K562 (cell line): ENCODE measurements at regions not wholly inside any gene's neighbourhood (a gene's known extent, or its start where the extent isn't known, plus 50 kb on each side); places are given as distances from the start of the nearest gene placed in this dataset.

ENCODE experiments used
- ATAC-seq: fragments of 200-7000 bp; cut with Tn5 transposase; 3 replicates; pipeline ENCODE4 v1.9.1; 2020; ENCODE audit warnings: moderate library complexity
- BruUV-seq: library from RNA; stranded (reverse); fragments of 400-500 nt; replicated peaks from 2 replicates; lab custom pipeline; 2021; lab: Mats Ljungman, UMichigan
- CTCF ChIA-PET: fragments of 300-600 bp; formaldehyde crosslinking; extraction: SDS; loops from one replicate; lab custom pipeline; 2021; ENCODE audit warnings: low intra/inter-chr PET ratio; lab: Yijun Ruan, JAX
- POLR2A ChIA-PET: fragments of 300-600, 350-650 bp; sonication (Branson Sonifier 250); formaldehyde crosslinking; extraction: SDS; loops from one replicate; lab custom pipeline; 2021; ENCODE audit warnings: antibody characterized with exemption, inconsistent platforms; lab: Yijun Ruan, JAX
- DNase-seq, 4 experiments: peaks; one replicate each; pipeline versions ENCODE4 v3.0.0 to v3.0.0-alpha.2; 2011 to 2018; ENCODE audit warnings: low spot score in 3 of 4, mixed read lengths in 3 of 4; ENCODE audit errors: extremely low read depth in 1 of 4
- FAIRE-seq: peaks from 2 replicates; lab custom pipeline; 2011; peaks lifted over from hg19 to GRCh38; lab: Jason Lieb, UNC
- H2AFZ ChIP-seq: 2 replicates; pipeline ENCODE4 v1.6.0; 2011; ENCODE audit warnings: low read depth, low read length, control low read depth, inconsistent platforms
- H3K27ac ChIP-seq: fragments of 200-600 bp; 3 replicates; pipeline ENCODE4 v1.8.0; 2011; ENCODE audit warnings: low read depth, mild to moderate bottlenecking, control low read depth, inconsistent platforms, low read length, moderate library complexity, mixed read lengths; ENCODE audit errors: extremely low read depth
- H3K27me3 ChIP-seq, 2 experiments: fragments of 300-600 bp in 1 of 2; 2 replicates in 1 of 2; 3 replicates in 1 of 2; pipeline versions ENCODE4 v1.6.0 to v1.8.0; 2011; ENCODE audit warnings: inconsistent platforms in 2 of 2, low read length in 2 of 2, mild to moderate bottlenecking in 1 of 2, mixed read lengths in 1 of 2, moderate library complexity in 1 of 2; ENCODE audit not compliant: control insufficient read depth in 2 of 2, insufficient read depth in 2 of 2
- H3K36me3 ChIP-seq: fragments of 300-600 bp; 3 replicates; pipeline ENCODE4 v1.8.0; 2011; ENCODE audit warnings: mild to moderate bottlenecking, low read length, inconsistent platforms; ENCODE audit not compliant: control insufficient read depth, insufficient read depth
- H3K4me1 ChIP-seq, 2 experiments: fragments of 200-600 bp in 1 of 2; replicated peaks in 1 of 2; 2 replicates in 1 of 2; 3 replicates in 1 of 2; pipeline versions ENCODE4 v1.5.1 to v1.8.0; 2011; ENCODE audit warnings: inconsistent platforms in 2 of 2, low read length in 2 of 2, mild to moderate bottlenecking in 1 of 2, mixed read lengths in 1 of 2, moderate library complexity in 1 of 2; ENCODE audit not compliant: control insufficient read depth in 2 of 2, insufficient read depth in 2 of 2
- H3K4me2 ChIP-seq: 2 replicates; pipeline ENCODE4 v1.6.1; 2011; ENCODE audit warnings: low read length, control low read depth, inconsistent platforms, mixed read lengths; ENCODE audit not compliant: insufficient read depth
- H3K4me3 ChIP-seq: fragments of 200-600 bp; sonication (generic), shearing (Covaris generic); 2 replicates; pipeline ENCODE4 v1.5.1; 2016; ENCODE audit warnings: control low read depth, inconsistent platforms
- H3K79me2 ChIP-seq: fragments of 200-600 bp; 3 replicates; pipeline ENCODE4 v1.8.0; 2011; ENCODE audit warnings: low read length, inconsistent platforms; ENCODE audit not compliant: control insufficient read depth, insufficient read depth
- H3K9ac ChIP-seq, 2 experiments: 2 replicates each; pipeline versions ENCODE4 v1.6.0 to v1.6.1; 2011; ENCODE audit warnings: low read depth in 2 of 2, low read length in 2 of 2, control low read depth in 1 of 2, inconsistent platforms in 1 of 2, mild to moderate bottlenecking in 1 of 2, mixed read lengths in 1 of 2; ENCODE audit not compliant: insufficient read depth in 1 of 2
- H3K9me1 ChIP-seq: one replicate; pipeline ENCODE4 v1.6.0; 2011; ENCODE audit warnings: inconsistent platforms, mild to moderate bottlenecking, low read length, moderate library complexity; ENCODE audit not compliant: control insufficient read depth, insufficient read depth
- H3K9me3 ChIP-seq: replicated peaks from 2 replicates; pipeline ENCODE4 v1.5.1; 2011; ENCODE audit warnings: low read depth, low read length, inconsistent platforms; ENCODE audit not compliant: control insufficient read depth, insufficient read depth
- H4K20me1 ChIP-seq: replicated peaks from 2 replicates; pipeline ENCODE4 v1.6.1; 2011; ENCODE audit warnings: low read length, inconsistent platforms, mixed read lengths; ENCODE audit not compliant: control insufficient read depth, insufficient read depth
- ARID1B ChIP-seq: fragments of 450-650 bp; IDR thresholded peaks from 2 replicates; pipeline ENCODE4 v1.6.1; 2016; ENCODE audit warnings: antibody characterized with exemption, mild to moderate bottlenecking, inconsistent platforms
- BMI1 ChIP-seq: fragments of 150-350 bp; IDR thresholded peaks from 2 replicates; pipeline ENCODE4 v1.6.1; 2014; ENCODE audit warnings: low read length
- CEBPG ChIP-seq, 3 experiments: fragments of 200-800 bp in 1 of 3; sonication (Bioruptor generic) in 1 of 3; sonication (generic) in 1 of 3; formaldehyde crosslinking in 1 of 3; IDR thresholded peaks in 2 of 3; conservative IDR thresholded peaks in 1 of 3; 2 replicates each; pipeline versions ENCODE4 v1.6.1 to v1.8.0; 2016 to 2022; ENCODE audit warnings: missing compliant biosample characterization in 2 of 3, missing genetic modification characterization in 2 of 3, mild to moderate bottlenecking in 1 of 3, missing genetic modification reagents in 1 of 3
- CLOCK ChIP-seq: fragments of 250-450 bp; sonication (Bioruptor Pico); IDR thresholded peaks from 2 replicates; pipeline ENCODE4 v1.4.0; 2020; ENCODE audit warnings: mild to moderate bottlenecking, moderate library complexity, borderline replicate concordance
- CTBP1 ChIP-seq: fragments of 450-650 bp; IDR thresholded peaks from 2 replicates; pipeline ENCODE4 v1.6.1; 2016; ENCODE audit warnings: borderline replicate concordance
- ETV5 ChIP-seq: sonication (generic); formaldehyde crosslinking; IDR thresholded peaks from 2 replicates; pipeline ENCODE4 v1.4.0; 2020; ENCODE audit warnings: low read depth, mild to moderate bottlenecking, missing genetic modification reagents
- FOXJ2 ChIP-seq: fragments of 200-800 bp; sonication (Bioruptor generic); IDR thresholded peaks from 2 replicates; pipeline ENCODE4 v1.6.1; 2016; ENCODE audit warnings: missing genetic modification characterization, missing compliant biosample characterization
- KDM1A ChIP-seq, 2 experiments: fragments of 450-650 bp; IDR thresholded peaks; 2 replicates each; pipeline ENCODE4 v1.6.1; 2016; ENCODE audit warnings: mild to moderate bottlenecking in 2 of 2
- MAFF ChIP-seq: IDR thresholded peaks from 2 replicates; pipeline ENCODE4 v1.6.1; 2012; ENCODE audit warnings: low read length, improper control_type of control experiment
- NR4A1 ChIP-seq, 2 experiments: fragments of 250-450 bp in 1 of 2; fragments of 450-650 bp in 1 of 2; sonication (Bioruptor Pico) in 1 of 2; IDR thresholded peaks; 2 replicates each; pipeline versions ENCODE4 v1.4.0 to v1.6.1; 2016 to 2020; ENCODE audit warnings: mild to moderate bottlenecking in 2 of 2, missing compliant biosample characterization in 1 of 2, missing genetic modification characterization in 1 of 2, moderate library complexity in 1 of 2
- PHF21A ChIP-seq: fragments of 450-650 bp; IDR thresholded peaks from 2 replicates; pipeline ENCODE4 v1.6.1; 2017; ENCODE audit warnings: low read depth, borderline replicate concordance
- POLR3G ChIP-seq: IDR thresholded peaks from 2 replicates; pipeline ENCODE4 v1.6.1; 2011; ENCODE audit not compliant: insufficient read length, insufficient replicate concordance; ENCODE audit errors: extremely low read depth
- RCOR1 ChIP-seq, 2 experiments: IDR thresholded peaks; 2 replicates each; pipeline ENCODE4 v1.6.1; 2012; ENCODE audit warnings: low read depth in 2 of 2, low read length in 2 of 2, borderline replicate concordance in 1 of 2, improper control_type of control experiment in 1 of 2
- RHOXF2B ChIP-seq: fragments of 250-450 bp; sonication (Bioruptor Pico); conservative IDR thresholded peaks from 2 replicates; pipeline ENCODE4 v1.5.1; 2021
- ZNF830 ChIP-seq: fragments of 250-450 bp; sonication (Bioruptor Pico); IDR thresholded peaks from 2 replicates; pipeline ENCODE4 v1.5.0; 2021; ENCODE audit warnings: mild to moderate bottlenecking
- WGBS: fragments of 100-300 bp; shearing (Covaris generic); methylation state at CpG from one replicate; pipeline ENCODE4 v1.1.6; 2016; ENCODE audit warnings: low coverage, mixed read lengths; ENCODE audit not compliant: insufficient coverage; ENCODE audit errors: missing lambda C conversion rate; 5-methylcytosine and 5-hydroxymethylcytosine counted together
- in situ Hi-C: fragments of 300-500 bp; cut with MboI; formaldehyde crosslinking; loops from 4 replicates; pipeline ENCODE4 v1.15.0; 2018; ENCODE audit warnings: inconsistent platforms, mixed read lengths
- intact Hi-C: fragments of 100-400 bp; cut with micrococcal nuclease; formaldehyde crosslinking; loops from 2 replicates; pipeline ENCODE4 v1.14.2; 2022
- TF ChIP-seq, protein P1 (sequence below): fragments of 450-650 bp; IDR thresholded peaks from 2 replicates; pipeline ENCODE4 v1.7.0; 2016; ENCODE audit warnings: borderline replicate concordance

DNA sequence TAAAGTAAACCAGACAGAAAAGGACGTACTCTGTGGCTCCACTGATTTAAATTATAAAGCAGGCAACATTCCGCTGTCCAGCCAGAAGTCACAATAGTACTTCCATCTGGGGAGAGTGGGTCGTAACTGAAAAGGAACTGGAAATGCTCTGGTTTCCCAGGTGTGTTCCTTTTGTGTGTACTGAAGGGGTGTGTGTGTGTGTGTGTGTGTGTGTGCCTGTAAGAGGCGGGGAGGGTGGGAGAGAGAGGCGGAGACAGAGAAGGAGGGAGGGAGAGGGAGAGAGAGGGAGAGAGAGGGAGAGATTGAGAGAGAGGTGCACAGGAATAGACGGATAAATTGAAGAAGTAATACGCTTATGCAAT lies 178.4 kb upstream of the ZNF184 start:
- H3K4me1 ChIP-seq: peaks cover 10 to 15% of the 10 kb centered on the region in 2 experiments; a peak in 4 of 5 replicates
- no peaks in the 10 kb centered on the region for H3K27me3 ChIP-seq
- POLR2A ChIA-PET: interaction anchor here (1.6 kb wide), 1 partner anchor 36 kb away, joined by 3 read pairs; no protein-coding TSS in a partner anchor
- no peaks in the 10 kb centered on the region for H3K9me1 ChIP-seq
- H3K9ac ChIP-seq: peak overlapping the region; percentile 34 to 61; a peak in 3 of 4 replicates
- no peak overlapping the region; the same call in 2 of the 3 replicates for H3K27ac ChIP-seq
- WGBS: 12% methylated on average over 7 of the region's 7 CpGs
- no peaks in the 10 kb centered on the region for H4K20me1 ChIP-seq
- no TSS peak for BruUV-seq
- peak overlapping the region; percentile 86 for H2AFZ ChIP-seq
- peak; percentile 86 for ATAC-seq
- H3K9me3 ChIP-seq: no peaks in the 10 kb centered on the region
- H3K4me2 ChIP-seq: peak overlapping the region; percentile 88
- CTCF ChIA-PET: interaction anchor here (0.6 kb wide), 1 partner anchor 139 kb away, joined by 3 read pairs; no protein-coding TSS in a partner anchor
- H3K79me2 ChIP-seq: no peaks in the 10 kb centered on the region
- peak; percentile 57 to 79 (median 65) for DNase-seq
- no peaks in the 10 kb centered on the region for H3K36me3 ChIP-seq
- in situ Hi-C loops (no loop called here), intact Hi-C loops (loop anchor here (1.0 kb wide), 1 partner anchor 17 kb away; no protein-coding TSS in a partner anchor)
- FAIRE-seq: peak; percentile 71
- peak overlapping the region; percentile 44 for H3K4me3 ChIP-seq
- no peak for TF ChIP-seq ZNF830 (CRISPR knock-in tag)
- no peak for TF ChIP-seq BMI1
- no peak for TF ChIP-seq CEBPG (CRISPR knock-in tag; IDR thresholded peaks at IDR 0.05)
- no peak for TF ChIP-seq CEBPG (tag; conservative IDR thresholded peaks at IDR 0.05 in 1 of 2, IDR thresholded peaks at IDR 0.05 in 1 of 2)
- TF ChIP-seq CTBP1: peak; percentile 56; the same call in 1 of the 2 replicates
- TF ChIP-seq POLR3G: no peak
- no peak for TF ChIP-seq RHOXF2B (CRISPR knock-in tag)
- no peak for TF ChIP-seq ETV5 (CRISPR knock-in tag)
- peak; percentile 29 to 49; a peak in 1 of 4 replicates for TF ChIP-seq RCOR1 (IDR thresholded peaks at IDR 0.05; ENCODE audit: borderline replicate concordance in 1 of 2, low read depth in 2 of 2, low read length in 2 of 2)
- TF ChIP-seq KDM1A (IDR thresholded peaks at IDR 0.05): peak; percentile 67 to 87
- TF ChIP-seq FOXJ2 (tag): peak; percentile 53; the same call in 1 of the 2 replicates
- peak; percentile 71; the same call in 1 of the 2 replicates for TF ChIP-seq PHF21A
- TF ChIP-seq ARID1B: peak; percentile 67
- no peak for TF ChIP-seq MAFF
- no peak for TF ChIP-seq CLOCK (CRISPR knock-in tag)
- TF ChIP-seq, protein P1, sequence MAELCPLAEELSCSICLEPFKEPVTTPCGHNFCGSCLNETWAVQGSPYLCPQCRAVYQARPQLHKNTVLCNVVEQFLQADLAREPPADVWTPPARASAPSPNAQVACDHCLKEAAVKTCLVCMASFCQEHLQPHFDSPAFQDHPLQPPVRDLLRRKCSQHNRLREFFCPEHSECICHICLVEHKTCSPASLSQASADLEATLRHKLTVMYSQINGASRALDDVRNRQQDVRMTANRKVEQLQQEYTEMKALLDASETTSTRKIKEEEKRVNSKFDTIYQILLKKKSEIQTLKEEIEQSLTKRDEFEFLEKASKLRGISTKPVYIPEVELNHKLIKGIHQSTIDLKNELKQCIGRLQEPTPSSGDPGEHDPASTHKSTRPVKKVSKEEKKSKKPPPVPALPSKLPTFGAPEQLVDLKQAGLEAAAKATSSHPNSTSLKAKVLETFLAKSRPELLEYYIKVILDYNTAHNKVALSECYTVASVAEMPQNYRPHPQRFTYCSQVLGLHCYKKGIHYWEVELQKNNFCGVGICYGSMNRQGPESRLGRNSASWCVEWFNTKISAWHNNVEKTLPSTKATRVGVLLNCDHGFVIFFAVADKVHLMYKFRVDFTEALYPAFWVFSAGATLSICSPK: no peak
- no peak for TF ChIP-seq NR4A1 (CRISPR knock-in tag; IDR thresholded peaks at IDR 0.05)
- TF ChIP-seq NR4A1 (tag; IDR thresholded peaks at IDR 0.05): no peak
